Sigmoid colon (tissue), 4 donors: ENCODE measurements at regions not wholly inside any gene's neighbourhood (a gene's known extent, or its start where the extent isn't known, plus 50 kb on each side); places are given as distances from the start of the nearest gene placed in this dataset.

Source experiments
- CTCF ChIP-seq, 4 experiments: fragments of 450-650 bp in 3 of 4; fragments of 200-600 bp in 1 of 4; IDR thresholded peaks; one replicate each; pipeline ENCODE4 v1.5.1; 2016 to 2019; ENCODE audit warnings: antibody characterized with exemption in 4 of 4, mild to moderate bottlenecking in 3 of 4, moderate library complexity in 2 of 4
- POLR2A ChIP-seq, 2 donors: fragments of 450-650 bp; IDR thresholded peaks; one replicate each; pipeline ENCODE4 v1.6.1; 2016; ENCODE audit warnings: antibody characterized with exemption in 2 of 2, mild to moderate bottlenecking in 2 of 2, moderate library complexity in 2 of 2
- POLR2AphosphoS5 ChIP-seq, 4 donors: sonication (generic); formaldehyde crosslinking; IDR thresholded peaks; one replicate each; pipeline ENCODE4 v1.6.1; 2017; ENCODE audit warnings: antibody characterized with exemption in 4 of 4

GRCh38 chr4:31787701-31788100, 1067.5 kb downstream of the PCDH7 start:
- TF ChIP-seq POLR2A (IDR thresholded peaks at IDR 0.05): no peak
- no peak for TF ChIP-seq CTCF (IDR thresholded peaks at IDR 0.05)
- no peak for TF ChIP-seq POLR2AphosphoS5 (IDR thresholded peaks at IDR 0.05)
